ENCODE measurements at regions not wholly inside any gene's neighbourhood (a gene's known extent, or its start where the extent isn't known, plus 50 kb on each side); places are given as distances from the start of the nearest gene placed in this dataset.

- Histone ChIP-seq H3F3A (replicated peaks; ENCODE audit: insufficient read depth) (no peaks in the 10 kb centered on the region), H3K4me3 (ENCODE audit: low read depth in 2 of 2, low read length in 1 of 2) (no peak overlapping the region), H3K9me3 (0 out of 2 replicates have a peak, but pooled peaks cover 5% of the 10 kb centered on the region), H3K36me3 (replicated peaks in 1 of 2; ENCODE audit: control insufficient read depth in 1 of 2, insufficient read depth in 2 of 2, low read length in 1 of 2) (no peaks in the 10 kb centered on the region), H3K4me1 (ENCODE audit: control insufficient read depth in 1 of 2, insufficient read depth in 2 of 2, low read depth in 1 of 2, low read length in 1 of 2) (no peaks in the 10 kb centered on the region), H3K27ac (ENCODE audit: low read depth in 2 of 2, low read length in 1 of 2) (no peak overlapping the region), H3K79me2 (ENCODE audit: insufficient read depth) (no peaks in the 10 kb centered on the region), H2AFZ (ENCODE audit: low read depth) (no peak overlapping the region), H3K9me2 (no peaks in the 10 kb centered on the region), H3K27me3 (ENCODE audit: insufficient read depth) (no peaks in the 10 kb centered on the region), H3K9ac (no peak overlapping the region), H4K20me1 (ENCODE audit: insufficient read depth) (no peaks in the 10 kb centered on the region), H3K4me2 (no peak overlapping the region)
- no peak for DNase-seq
- WGBS (ENCODE audit: low lambda C conversion rate) = 2% methylated on average over 2 of the region's 2 CpGs
- no peak for TF ChIP-seq FOSL2 (IDR thresholded peaks at IDR 0.05; ENCODE audit: borderline replicate concordance, low read depth)
- no peak for TF ChIP-seq EZH2phosphoT487 (IDR thresholded peaks at IDR 0.05; ENCODE audit: borderline replicate concordance, low read depth)
- TF ChIP-seq USF2 (IDR thresholded peaks at IDR 0.05; ENCODE audit: borderline replicate concordance, low read depth, low read length) = no peak
- TF ChIP-seq EP300 (IDR thresholded peaks at IDR 0.05; ENCODE audit: borderline replicate concordance in 1 of 2, low read depth in 1 of 2, low read length in 1 of 2) = no peak
- TF ChIP-seq JUND (IDR thresholded peaks at IDR 0.05) = no peak
- no peak for TF ChIP-seq RFX5 (IDR thresholded peaks at IDR 0.05; ENCODE audit: low read length)
- no peak for TF ChIP-seq NRF1 (IDR thresholded peaks at IDR 0.05; ENCODE audit: low read depth, low read length)
- no peak for TF ChIP-seq TEAD4 (IDR thresholded peaks at IDR 0.05; ENCODE audit: borderline replicate concordance, insufficient read depth)
- no peak for TF ChIP-seq RAD21 (IDR thresholded peaks at IDR 0.05; ENCODE audit: low read length)
- no peak for TF ChIP-seq ZBTB33 (IDR thresholded peaks at IDR 0.05; ENCODE audit: borderline replicate concordance, low read depth)
- TF ChIP-seq RXRA (IDR thresholded peaks at IDR 0.05; ENCODE audit: borderline replicate concordance, low read depth) = no peak
- no peak for TF ChIP-seq CTCF (IDR thresholded peaks at IDR 0.05)
- ChIA-PET CTCF (no interaction called here), POLR2A (no interaction called here)
These were observed 168.8 kb downstream of the CXCL12 start for GRCh38 chr10:44216073-44216472.

GRCh38 chr10:44209811-44210210, 175.1 kb downstream of the CXCL12 start:
- Histone ChIP-seq H3K27ac (ENCODE audit: low read depth in 2 of 2, low read length in 1 of 2) (no peak overlapping the region), H3K9ac (no peak overlapping the region), H3F3A (replicated peaks; ENCODE audit: insufficient read depth) (no peaks in the 10 kb centered on the region), H3K4me2 (no peak overlapping the region), H4K20me1 (ENCODE audit: insufficient read depth) (no peaks in the 10 kb centered on the region), H3K36me3 (replicated peaks in 1 of 2; ENCODE audit: control insufficient read depth in 1 of 2, insufficient read depth in 2 of 2, low read length in 1 of 2) (no peaks in the 10 kb centered on the region), H2AFZ (ENCODE audit: low read depth) (no peak overlapping the region), H3K4me3 (ENCODE audit: low read depth in 2 of 2, low read length in 1 of 2) (no peak overlapping the region), H3K9me3 (0 out of 2 replicates have a peak, but pooled peaks cover 5% of the 10 kb centered on the region), H3K79me2 (ENCODE audit: insufficient read depth) (no peaks in the 10 kb centered on the region), H3K9me2 (no peaks in the 10 kb centered on the region), H3K4me1 (ENCODE audit: control insufficient read depth in 1 of 2, insufficient read depth in 2 of 2, low read depth in 1 of 2, low read length in 1 of 2) (no peaks in the 10 kb centered on the region; a peak in 1 of 4 replicates), H3K27me3 (ENCODE audit: insufficient read depth) (no peaks in the 10 kb centered on the region)
- DNase-seq = no peak
- CTCF ChIA-PET = interaction anchor here (0.8 to 1.2 kb wide), 2 partner anchors 22 to 102 kb away, joined by 3 read pairs; no protein-coding TSS in a partner anchor
- 35% methylated on average over 3 of the region's 4 CpGs for WGBS (ENCODE audit: low lambda C conversion rate)
- POLR2A ChIA-PET = no interaction called here
- TF ChIP-seq RFX5 (IDR thresholded peaks at IDR 0.05; ENCODE audit: low read length) (no peak), NRF1 (IDR thresholded peaks at IDR 0.05; ENCODE audit: low read depth, low read length) (no peak), RXRA (IDR thresholded peaks at IDR 0.05; ENCODE audit: borderline replicate concordance, low read depth) (no peak), EP300 (IDR thresholded peaks at IDR 0.05; ENCODE audit: borderline replicate concordance in 1 of 2, low read depth in 1 of 2, low read length in 1 of 2) (no peak), USF1 (IDR thresholded peaks at IDR 0.05; ENCODE audit: borderline replicate concordance, low read depth) (no peak), POLR2AphosphoS5 (IDR thresholded peaks at IDR 0.05; ENCODE audit: low read depth, low read length) (no peak), JUND (IDR thresholded peaks at IDR 0.05) (no peak), SMC3 (IDR thresholded peaks at IDR 0.05; ENCODE audit: low read depth, low read length) (no peak), IRF3 (IDR thresholded peaks at IDR 0.05; ENCODE audit: low read depth, low read length) (no peak), FOXM1 (IDR thresholded peaks at IDR 0.05; ENCODE audit: low read depth) (no peak), TAF1 (IDR thresholded peaks at IDR 0.05; ENCODE audit: borderline replicate concordance, low read depth, low read length) (no peak), EZH2phosphoT487 (IDR thresholded peaks at IDR 0.05; ENCODE audit: borderline replicate concordance, low read depth) (no peak), MEF2A (IDR thresholded peaks at IDR 0.05; ENCODE audit: borderline replicate concordance, low read depth) (no peak)
